RWPE1 (cell line): ENCODE measurements at regions not wholly inside any gene's neighbourhood (a gene's known extent, or its start where the extent isn't known, plus 50 kb on each side); places are given as distances from the start of the nearest gene placed in this dataset.

Experiments
- CTCF ChIA-PET: fragments of 350-600 bp; sonication (Branson Sonifier 250); formaldehyde crosslinking; extraction: SDS; loops from one replicate; lab custom pipeline; 2021; lab: Yijun Ruan, JAX
- POLR2A ChIA-PET: fragments of 400-600 bp; formaldehyde crosslinking; extraction: SDS; loops from one replicate; lab custom pipeline; 2020; ENCODE audit warnings: antibody characterized with exemption; ENCODE audit not compliant: low non-redundant PET; lab: Yijun Ruan, JAX
- DNase-seq: peaks from one replicate; pipeline ENCODE4 v3.0.0; 2012; ENCODE audit warnings: low spot score
- H3K27ac ChIP-seq: fragments of 450-650 bp; 2 replicates; pipeline ENCODE4 v1.5.1; 2017
- TF ChIP-seq, protein P1 (sequence below): fragments of 450-650 bp; conservative IDR thresholded peaks from 2 replicates; pipeline ENCODE4 v1.5.1; 2017; ENCODE audit warnings: low read depth, mild to moderate bottlenecking

DNA sequence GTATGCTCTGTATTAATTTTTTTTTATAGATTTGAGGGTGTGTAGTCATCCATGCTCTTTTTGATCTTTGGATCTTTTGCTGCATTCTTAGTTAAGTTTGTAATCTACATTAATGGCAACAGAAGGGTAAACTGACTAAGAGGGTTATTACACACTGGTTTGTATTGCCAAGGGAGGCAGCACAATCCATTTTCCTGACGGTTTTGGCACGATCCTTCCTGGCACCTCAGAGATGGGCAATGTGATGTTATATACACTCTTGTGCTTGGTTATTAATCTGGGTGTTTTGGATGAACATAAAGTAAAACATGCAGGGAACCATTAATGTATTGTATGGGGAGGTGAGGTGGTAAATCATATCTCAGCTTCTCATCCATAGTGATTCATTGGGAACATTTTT is 98.8 kb upstream of the SLC38A2 start:
- ChIA-PET POLR2A (no interaction called here), CTCF (no interaction called here)
- TF ChIP-seq, protein P1, sequence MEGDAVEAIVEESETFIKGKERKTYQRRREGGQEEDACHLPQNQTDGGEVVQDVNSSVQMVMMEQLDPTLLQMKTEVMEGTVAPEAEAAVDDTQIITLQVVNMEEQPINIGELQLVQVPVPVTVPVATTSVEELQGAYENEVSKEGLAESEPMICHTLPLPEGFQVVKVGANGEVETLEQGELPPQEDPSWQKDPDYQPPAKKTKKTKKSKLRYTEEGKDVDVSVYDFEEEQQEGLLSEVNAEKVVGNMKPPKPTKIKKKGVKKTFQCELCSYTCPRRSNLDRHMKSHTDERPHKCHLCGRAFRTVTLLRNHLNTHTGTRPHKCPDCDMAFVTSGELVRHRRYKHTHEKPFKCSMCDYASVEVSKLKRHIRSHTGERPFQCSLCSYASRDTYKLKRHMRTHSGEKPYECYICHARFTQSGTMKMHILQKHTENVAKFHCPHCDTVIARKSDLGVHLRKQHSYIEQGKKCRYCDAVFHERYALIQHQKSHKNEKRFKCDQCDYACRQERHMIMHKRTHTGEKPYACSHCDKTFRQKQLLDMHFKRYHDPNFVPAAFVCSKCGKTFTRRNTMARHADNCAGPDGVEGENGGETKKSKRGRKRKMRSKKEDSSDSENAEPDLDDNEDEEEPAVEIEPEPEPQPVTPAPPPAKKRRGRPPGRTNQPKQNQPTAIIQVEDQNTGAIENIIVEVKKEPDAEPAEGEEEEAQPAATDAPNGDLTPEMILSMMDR = no peak
- H3K27ac ChIP-seq = no peak overlapping the region
- no peak for DNase-seq

DNA sequence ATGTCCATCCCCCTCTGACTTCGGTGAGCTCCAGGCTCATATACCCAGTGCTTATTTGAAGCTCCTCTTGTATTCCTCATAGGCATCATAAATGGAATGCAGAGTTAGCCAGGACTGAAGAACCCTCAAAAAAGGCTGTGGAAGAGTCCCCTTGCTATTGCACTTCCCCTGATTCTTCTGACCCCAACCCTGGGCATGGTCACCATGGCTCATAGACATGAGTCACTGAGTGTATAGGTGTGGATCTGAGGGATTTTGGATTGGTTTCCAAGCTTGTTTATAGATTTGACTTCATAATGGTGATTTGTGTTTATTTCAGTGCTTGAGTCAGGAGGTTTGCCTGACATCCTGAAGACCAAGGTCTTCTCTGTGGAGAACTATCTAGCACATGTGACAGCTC is 98.4 kb upstream of the SLC38A2 start:
- TF ChIP-seq, protein P1 = no peak
- ChIA-PET CTCF (no interaction called here), POLR2A (no interaction called here)
- DNase-seq = no peak
- H3K27ac ChIP-seq = no peak overlapping the region

DNA sequence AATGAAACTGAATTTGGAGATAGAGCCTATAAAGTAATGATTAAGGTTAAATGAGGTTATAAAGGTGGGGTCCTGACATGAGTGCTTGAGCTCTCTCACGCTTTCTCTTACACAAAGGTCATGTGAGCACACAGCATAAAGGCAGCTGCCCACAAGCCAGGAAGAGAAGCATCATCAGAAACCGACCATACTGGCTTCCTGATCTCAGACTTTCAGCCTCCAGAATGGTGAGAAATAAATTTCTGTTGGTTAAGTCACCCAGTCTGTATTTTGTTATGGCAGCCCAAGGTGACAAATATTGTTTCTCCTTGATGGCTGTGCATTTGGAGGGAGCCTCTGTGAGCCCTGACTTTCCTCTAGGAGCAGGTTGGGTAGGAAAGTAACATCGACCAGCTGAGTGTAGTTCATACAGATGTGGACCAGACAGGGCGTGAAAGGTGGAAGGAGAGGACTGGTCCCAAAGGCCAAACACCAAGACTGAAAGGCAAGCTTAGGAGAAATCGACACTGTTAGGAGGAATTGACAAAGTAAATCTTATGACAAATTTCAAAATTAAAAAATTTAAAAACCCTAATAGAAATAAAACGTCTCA is 97.6 kb upstream of the SLC38A2 start:
- H3K27ac ChIP-seq = no peak overlapping the region
- no peak for DNase-seq
- TF ChIP-seq, protein P1 = no peak
- POLR2A ChIA-PET = no interaction called here
- CTCF ChIA-PET = no interaction called here

DNA sequence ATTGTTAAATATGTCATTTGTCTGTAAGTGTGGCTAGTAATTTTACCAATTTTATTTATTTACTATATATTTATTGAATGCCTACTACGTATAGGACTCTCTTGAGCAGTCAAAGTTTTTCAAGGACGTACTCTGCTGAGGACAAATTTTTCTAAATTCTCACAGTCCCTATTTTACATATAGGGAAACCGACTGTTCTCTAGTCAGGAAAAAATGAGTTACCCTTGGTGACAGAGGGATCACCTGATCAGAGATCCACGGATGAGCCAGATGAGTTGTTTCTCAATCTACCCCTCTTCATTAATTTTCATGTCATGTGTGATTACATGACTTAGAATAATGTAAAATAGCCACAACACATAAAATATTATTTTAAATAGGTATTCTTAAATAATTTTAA is 96.2 kb upstream of the SLC38A2 start:
- POLR2A ChIA-PET = no interaction called here
- no peak for DNase-seq
- CTCF ChIA-PET = interaction anchor here (0.6 kb wide), 1 partner anchor 516 kb away, joined by 3 read pairs; no protein-coding TSS in a partner anchor
- no peak overlapping the region for H3K27ac ChIP-seq
- TF ChIP-seq, protein P1 = no peak

DNA sequence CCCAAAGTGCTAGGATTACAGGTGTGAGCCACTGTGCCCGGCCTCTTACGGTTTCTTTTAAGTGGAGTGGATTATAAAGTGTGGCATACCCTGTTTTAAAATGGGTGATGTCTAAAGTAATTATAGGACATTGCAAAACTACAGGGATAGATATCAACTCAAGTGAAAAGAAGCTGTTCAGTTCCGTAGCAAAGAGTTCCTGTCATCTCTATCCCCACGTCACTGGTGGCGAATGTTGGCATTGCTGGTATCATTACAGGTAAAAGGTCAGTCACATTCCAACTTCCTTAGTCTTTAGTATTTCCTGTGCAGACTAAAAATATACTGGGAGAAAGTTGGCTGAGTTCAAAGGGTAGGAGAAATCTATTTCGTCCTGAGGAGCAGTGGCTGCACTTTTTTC is 95.6 kb upstream of the SLC38A2 start:
- H3K27ac ChIP-seq = peak overlapping the region; percentile 36; the same call in 1 of the 2 replicates
- peak; percentile 36 for DNase-seq
- ChIA-PET CTCF (no interaction called here), POLR2A (no interaction called here)
- TF ChIP-seq, protein P1 = no peak

DNA sequence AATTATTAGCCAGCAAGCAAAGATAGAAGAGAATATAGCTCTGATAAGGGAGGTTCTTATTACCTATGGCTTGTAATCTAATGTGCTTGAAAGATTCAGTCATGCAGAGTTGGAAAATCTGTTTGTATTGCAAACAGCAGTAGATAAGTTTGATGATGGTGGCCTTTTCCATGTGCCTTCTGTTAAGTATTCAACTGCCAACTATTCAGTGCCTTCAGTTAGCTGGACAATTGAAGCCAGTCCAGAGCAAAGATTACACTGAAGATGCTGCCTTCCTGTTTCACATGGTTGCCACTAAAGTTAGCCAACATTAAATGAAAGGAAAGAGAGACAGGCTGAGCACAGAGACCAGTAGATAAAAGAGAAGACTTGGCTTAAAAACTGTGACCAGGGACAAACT is 92.7 kb upstream of the SLC38A2 start:
- DNase-seq = no peak
- ChIA-PET CTCF (no interaction called here), POLR2A (no interaction called here)
- TF ChIP-seq, protein P1 = no peak
- H3K27ac ChIP-seq = no peak overlapping the region
